ENCODE measurements at regions not wholly inside any gene's neighbourhood (a gene's known extent, or its start where the extent isn't known, plus 50 kb on each side); places are given as distances from the start of the nearest gene placed in this dataset.

GRCh38 chr9:115194216-115194615 lies 76.3 kb upstream of the TNC start:
- Histone ChIP-seq H4K8ac (replicated peaks; ENCODE audit: insufficient read length, low read depth, low read length) (no peak overlapping the region), H2BK20ac (ENCODE audit: low read depth, low read length, poor library complexity, severe bottlenecking) (no peak overlapping the region), H3K18ac (ENCODE audit: insufficient read length, low read depth, low read length) (no peak overlapping the region), H2BK15ac (ENCODE audit: low read depth, low read length) (no peak overlapping the region), H2AK5ac (ENCODE audit: insufficient read length, low read length) (no peak overlapping the region), H3K4ac (ENCODE audit: low read depth, low read length) (no peak overlapping the region), H3K27me3 (ENCODE audit: insufficient read depth, low read length) (no peaks in the 10 kb centered on the region), H4K5ac (ENCODE audit: insufficient read length, low read depth, low read length) (no peak overlapping the region), H3K9me3 (ENCODE audit: control insufficient read depth, low read depth, low read length) (peaks cover 5% of the 10 kb centered on the region), H3K4me2 (ENCODE audit: insufficient read depth, insufficient read length, low read length) (no peak overlapping the region), H2AFZ (ENCODE audit: low read length) (no peak overlapping the region), H2BK120ac (ENCODE audit: low read depth, low read length, poor library complexity, severe bottlenecking) (no peak overlapping the region), H3K56ac (ENCODE audit: insufficient read length, low read depth, low read length) (no peak overlapping the region), H4K20me1 (ENCODE audit: control insufficient read depth, insufficient read depth, insufficient read length) (no peaks in the 10 kb centered on the region), H3K79me2 (ENCODE audit: insufficient read depth, low read length) (no peaks in the 10 kb centered on the region), H3K9ac (ENCODE audit: extremely low read depth, insufficient read length, low read length) (no peak overlapping the region), H2BK12ac (ENCODE audit: insufficient read length, low read depth, low read length) (no peak overlapping the region), H2BK5ac (ENCODE audit: insufficient read length, low read length) (no peak overlapping the region), H3T11ph (ENCODE audit: low read length) (no peak overlapping the region), H3K79me1 (ENCODE audit: insufficient read depth, low read depth, low read length, poor library complexity, severe bottlenecking) (no peaks in the 10 kb centered on the region), H3K27ac (ENCODE audit: insufficient read length, low read depth, low read length) (no peak overlapping the region), H3K4me1 (ENCODE audit: insufficient read depth, low read length) (peaks cover 6% of the 10 kb centered on the region), H3K23me2 (ENCODE audit: insufficient read length, low read depth, low read length, poor library complexity, severe bottlenecking) (no peaks in the 10 kb centered on the region), H3K14ac (ENCODE audit: insufficient read depth, low read length) (no peak overlapping the region), H4K91ac (ENCODE audit: insufficient read length, low read depth, low read length) (no peak overlapping the region), H3K23ac (ENCODE audit: insufficient read length, low read depth, low read length) (no peak overlapping the region)
- no peak for TF ChIP-seq CTCF (conservative IDR thresholded peaks at IDR 0.05)
- Mint-ChIP-seq H3K4me1 (peaks cover 32 to 34% of the 10 kb centered on the region in 2 experiments), H3K27ac (no peak overlapping the region), H3K4me3 (no peak overlapping the region; a peak in 1 of 5 replicates), H3K9me3 (peaks cover 11% of the 10 kb centered on the region in 2 experiments), H3K27me3 (ENCODE audit: low read depth) (peaks cover 3% of the 10 kb centered on the region), H3K36me3 (ENCODE audit: insufficient read depth in 1 of 3, low read depth in 3 of 3) (peaks cover 8 to 17% (median 11%) of the 10 kb centered on the region in 3 experiments; a peak in 6 of 7 replicates)
- DNase-seq = no peak
